Lung (tissue), 11 donors: ENCODE measurements at regions not wholly inside any gene's neighbourhood (a gene's known extent, or its start where the extent isn't known, plus 50 kb on each side); places are given as distances from the start of the nearest gene placed in this dataset.

Experiments
- ATAC-seq: fragments of 200-7000 bp; cut with Tn5 transposase; one replicate; pipeline ENCODE4 v1.9.1; 2020; ENCODE audit warnings: moderate number of reproducible peaks; ENCODE audit not compliant: insufficient read depth, low FRiP score
- DNase-seq, 3 donors: peaks; one replicate each; pipeline ENCODE4 v3.0.0-alpha.2; 2013 to 2017
- H3K27ac ChIP-seq, 2 donors: one replicate each; pipeline ENCODE4 v1.5.1; 2013; ENCODE audit warnings: mild to moderate bottlenecking in 2 of 2, moderate library complexity in 2 of 2, control low read depth in 1 of 2, inconsistent platforms in 1 of 2, low read depth in 1 of 2, low read length in 1 of 2
- H3K27me3 ChIP-seq, 3 donors: one replicate each; pipeline ENCODE4 v1.5.1; 2013; ENCODE audit warnings: low read length in 2 of 3; ENCODE audit not compliant: control insufficient read depth in 3 of 3, insufficient read depth in 3 of 3
- H3K36me3 ChIP-seq, 4 donors: one replicate each; pipeline ENCODE4 v1.5.1; 2013; ENCODE audit warnings: low read length in 4 of 4, mild to moderate bottlenecking in 1 of 4, moderate library complexity in 1 of 4; ENCODE audit not compliant: control insufficient read depth in 4 of 4, insufficient read depth in 4 of 4
- H3K4me1 ChIP-seq, 5 donors: one replicate each; pipeline ENCODE4 v1.5.1; 2013; ENCODE audit warnings: low read length in 5 of 5, mild to moderate bottlenecking in 2 of 5, moderate library complexity in 1 of 5; ENCODE audit not compliant: control insufficient read depth in 5 of 5, insufficient read depth in 5 of 5
- H3K4me3 ChIP-seq: one replicate; pipeline ENCODE4 v1.5.1; 2013; ENCODE audit warnings: mild to moderate bottlenecking, control low read depth, moderate library complexity
- H3K9ac ChIP-seq, 2 donors: one replicate each; pipeline ENCODE4 v1.5.1; 2013; ENCODE audit warnings: low read length in 2 of 2, control low read depth in 1 of 2; ENCODE audit not compliant: insufficient read depth in 1 of 2
- H3K9me3 ChIP-seq, 4 donors: one replicate each; pipeline ENCODE4 v1.5.1; 2013; ENCODE audit warnings: low read length in 3 of 4, mild to moderate bottlenecking in 1 of 4, moderate library complexity in 1 of 4; ENCODE audit not compliant: control insufficient read depth in 4 of 4, insufficient read depth in 3 of 4
- WGBS, 2 donors: extraction: QIAGEN DNeasy Blood & Tissue Kit; methylation state at CpG; one replicate each; pipeline ENCODE4 v1.1.7; 2013; 5-methylcytosine and 5-hydroxymethylcytosine counted together
- TF ChIP-seq, protein P1 (sequence below): IDR thresholded peaks from 2 replicates; pipeline ENCODE4 v1.5.1; 2012; ENCODE audit warnings: mild to moderate bottlenecking; ENCODE audit errors: control extremely low read depth, extremely low read depth
- donor health status: control.
- donor health status: control.
- donor health status: Bipolar disorder and iron deficiency.
- donor health status: healthy.
- donor health status: DM: yes; HTN: yes; CAD: no.

DNA sequence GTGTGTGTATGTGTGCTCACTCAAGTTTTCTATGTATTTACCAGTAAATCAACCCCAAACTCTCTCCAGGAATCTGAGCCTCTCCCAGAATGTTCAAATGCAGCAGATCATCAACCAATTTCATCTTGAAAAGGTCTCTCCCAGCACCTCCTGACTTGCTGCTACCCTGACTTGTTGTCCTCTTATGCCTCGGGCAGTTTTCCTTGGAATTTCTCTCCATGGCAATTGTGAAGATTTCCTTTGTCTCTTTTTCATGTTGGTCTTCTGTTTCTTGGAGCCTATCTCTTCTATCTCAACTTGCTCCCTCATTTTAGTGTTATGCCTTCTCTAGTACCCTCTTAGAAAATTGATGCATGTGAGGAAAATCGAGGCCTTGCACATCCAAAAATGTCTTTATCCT is 303.6 kb upstream of the KIF2A start:
- Histone ChIP-seq H3K4me3 (no peak overlapping the region), H3K4me1 (no peaks in the 10 kb centered on the region), H3K36me3 (no peaks in the 10 kb centered on the region), H3K27me3 (peaks cover 0 to 8% (median 0%) of the 10 kb centered on the region in 3 donors), H3K9me3 (no peaks in the 10 kb centered on the region), H3K27ac (no peak overlapping the region), H3K9ac (no peak overlapping the region)
- ATAC-seq (no peak), DNase-seq (no peak)
- TF ChIP-seq, protein P1, sequence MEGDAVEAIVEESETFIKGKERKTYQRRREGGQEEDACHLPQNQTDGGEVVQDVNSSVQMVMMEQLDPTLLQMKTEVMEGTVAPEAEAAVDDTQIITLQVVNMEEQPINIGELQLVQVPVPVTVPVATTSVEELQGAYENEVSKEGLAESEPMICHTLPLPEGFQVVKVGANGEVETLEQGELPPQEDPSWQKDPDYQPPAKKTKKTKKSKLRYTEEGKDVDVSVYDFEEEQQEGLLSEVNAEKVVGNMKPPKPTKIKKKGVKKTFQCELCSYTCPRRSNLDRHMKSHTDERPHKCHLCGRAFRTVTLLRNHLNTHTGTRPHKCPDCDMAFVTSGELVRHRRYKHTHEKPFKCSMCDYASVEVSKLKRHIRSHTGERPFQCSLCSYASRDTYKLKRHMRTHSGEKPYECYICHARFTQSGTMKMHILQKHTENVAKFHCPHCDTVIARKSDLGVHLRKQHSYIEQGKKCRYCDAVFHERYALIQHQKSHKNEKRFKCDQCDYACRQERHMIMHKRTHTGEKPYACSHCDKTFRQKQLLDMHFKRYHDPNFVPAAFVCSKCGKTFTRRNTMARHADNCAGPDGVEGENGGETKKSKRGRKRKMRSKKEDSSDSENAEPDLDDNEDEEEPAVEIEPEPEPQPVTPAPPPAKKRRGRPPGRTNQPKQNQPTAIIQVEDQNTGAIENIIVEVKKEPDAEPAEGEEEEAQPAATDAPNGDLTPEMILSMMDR: no peak
- WGBS, 2 donors: 67 to 81% methylated on average over 2 of the region's 2 CpGs

DNA sequence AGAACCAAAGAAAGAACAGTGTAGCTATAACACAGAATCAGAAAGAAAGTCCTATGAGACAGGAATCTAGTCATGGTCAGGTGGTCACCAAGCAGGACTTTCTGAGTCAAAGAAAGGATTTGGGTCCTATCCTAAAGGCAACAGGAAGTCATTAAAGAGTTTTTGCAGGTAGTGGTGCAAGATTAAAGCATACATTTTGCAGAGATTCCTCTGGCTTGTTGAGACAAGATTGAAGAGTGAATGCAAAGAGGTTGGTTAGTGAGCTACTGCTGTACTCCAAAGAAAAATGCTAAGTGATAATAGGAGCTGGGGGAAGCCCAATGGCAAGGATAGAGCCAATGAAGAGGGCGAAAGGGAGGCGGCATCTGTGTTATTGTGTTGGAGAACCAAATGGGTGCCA is 300.5 kb upstream of the KIF2A start:
- Histone ChIP-seq H3K4me1 (no peaks in the 10 kb centered on the region), H3K9me3 (no peaks in the 10 kb centered on the region), H3K27me3 (peaks cover 0 to 12% (median 0%) of the 10 kb centered on the region in 3 donors), H3K36me3 (no peaks in the 10 kb centered on the region), H3K9ac (no peak overlapping the region), H3K4me3 (no peak overlapping the region), H3K27ac (no peak overlapping the region)
- TF ChIP-seq, protein P1: no peak
- DNase-seq (no peak), ATAC-seq (no peak)
- WGBS, 2 donors: 92 to 97% methylated on average over 2 of the region's 2 CpGs

DNA sequence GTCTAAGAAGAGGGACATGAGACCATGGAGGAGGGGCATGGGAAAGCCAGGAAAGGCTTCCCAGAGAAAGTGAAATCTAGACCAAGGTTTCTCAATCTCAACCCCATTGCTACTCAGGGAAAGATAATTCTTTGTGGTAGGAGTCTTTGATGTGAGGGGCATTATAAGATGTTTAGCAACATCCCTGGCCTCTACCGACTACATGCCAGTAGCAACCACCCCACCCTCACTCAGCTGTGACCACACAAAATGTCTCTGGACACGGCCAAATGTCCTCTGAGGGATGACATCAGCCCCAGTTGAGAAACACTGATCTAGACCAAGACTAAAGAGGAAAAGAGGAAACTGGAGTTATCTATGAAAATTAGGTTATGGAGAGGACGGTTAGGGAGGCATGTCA is 298.5 kb upstream of the KIF2A start:
- DNase-seq (no peak), ATAC-seq (no peak)
- Histone ChIP-seq H3K9ac (no peak overlapping the region), H3K27ac (no peak overlapping the region), H3K9me3 (no peaks in the 10 kb centered on the region), H3K36me3 (no peaks in the 10 kb centered on the region), H3K4me1 (no peaks in the 10 kb centered on the region), H3K4me3 (no peak overlapping the region), H3K27me3 (peaks cover 0 to 10% (median 8%) of the 10 kb centered on the region in 3 donors)
- TF ChIP-seq, protein P1: no peak
- WGBS, 2 donors: 75 to 79% methylated on average over 3 of the region's 3 CpGs

DNA sequence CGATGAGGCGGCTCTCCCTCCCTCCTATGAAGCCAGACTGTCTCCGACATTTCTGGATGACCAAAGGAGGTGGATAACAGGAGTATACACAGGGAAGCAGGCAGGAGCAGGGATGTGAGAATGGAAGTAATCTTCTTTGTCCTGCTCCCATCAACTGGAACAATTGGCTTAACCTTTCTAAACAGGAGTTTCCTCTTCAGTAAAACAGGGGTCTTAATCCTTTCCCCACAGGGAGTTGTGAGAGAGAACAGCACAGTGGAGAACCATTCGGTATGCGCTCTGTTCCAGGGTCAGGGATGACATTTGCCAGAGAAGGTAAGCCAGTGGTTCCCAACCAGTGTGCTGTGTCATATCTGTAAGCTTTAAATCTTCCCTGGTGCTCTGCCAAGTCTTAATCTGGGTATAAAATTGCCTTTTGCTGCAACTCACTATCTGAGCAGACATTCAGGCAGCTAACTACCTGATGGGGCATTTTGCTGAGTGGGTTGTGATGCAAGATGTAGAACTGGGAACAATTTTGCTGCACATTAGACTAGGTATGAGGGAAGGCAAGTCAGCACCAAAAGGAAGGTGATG is 294.8 kb upstream of the KIF2A start:
- ATAC-seq: no peak
- TF ChIP-seq, protein P1: no peak
- Histone ChIP-seq H3K9me3 (no peaks in the 10 kb centered on the region), H3K9ac (no peak overlapping the region), H3K4me3 (no peak overlapping the region), H3K4me1 (no peaks in the 10 kb centered on the region), H3K27me3 (peaks cover 0 to 12% (median 7%) of the 10 kb centered on the region in 3 donors), H3K36me3 (no peaks in the 10 kb centered on the region), H3K27ac (no peak overlapping the region)
- WGBS, 2 donors: 66 to 71% methylated on average over 5 of the region's 5 CpGs
- no peak for DNase-seq
